ENCODE measurements at regions not wholly inside any gene's neighbourhood (a gene's known extent, or its start where the extent isn't known, plus 50 kb on each side); places are given as distances from the start of the nearest gene placed in this dataset.

DNA sequence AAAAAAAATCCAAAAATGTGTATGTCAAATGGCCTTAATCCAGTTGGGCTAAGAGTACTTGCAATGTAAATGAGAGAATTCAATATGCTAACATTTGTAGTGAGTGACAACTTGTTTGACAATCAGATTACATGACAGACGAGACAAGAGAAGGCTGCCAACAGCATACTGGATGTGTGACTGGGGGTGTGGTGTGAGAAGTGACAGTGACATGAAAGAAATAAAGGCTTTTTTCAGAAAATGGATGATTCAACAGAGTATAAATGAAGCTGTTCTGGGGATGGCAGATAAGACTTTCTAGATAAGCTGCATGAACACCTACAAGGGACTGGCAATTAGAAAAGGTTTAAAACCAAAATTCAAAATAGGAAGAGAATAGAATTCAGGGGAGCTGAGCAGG lies 143.4 kb downstream of the CENPC start:
- TF ChIP-seq CHD2 (IDR thresholded peaks at IDR 0.05; ENCODE audit: low read length, partially characterized antibody) (no peak), FOXM1 (IDR thresholded peaks at IDR 0.05; ENCODE audit: low read depth) (no peak)
- Histone ChIP-seq H3K9ac (no peak overlapping the region), H3K79me2 (ENCODE audit: insufficient read depth) (no peaks in the 10 kb centered on the region), H3K4me1 (ENCODE audit: control insufficient read depth in 1 of 2, insufficient read depth in 2 of 2, low read depth in 1 of 2, low read length in 1 of 2) (no peaks in the 10 kb centered on the region), H4K20me1 (ENCODE audit: insufficient read depth) (no peaks in the 10 kb centered on the region), H3K27ac (ENCODE audit: low read depth in 2 of 2, low read length in 1 of 2) (no peak overlapping the region), H3F3A (replicated peaks; ENCODE audit: insufficient read depth) (no peaks in the 10 kb centered on the region), H3K4me3 (ENCODE audit: low read depth in 2 of 2, low read length in 1 of 2) (no peak overlapping the region), H3K9me3 (no peaks in the 10 kb centered on the region), H3K27me3 (ENCODE audit: insufficient read depth) (no peaks in the 10 kb centered on the region), H2AFZ (ENCODE audit: low read depth) (no peak overlapping the region), H3K36me3 (replicated peaks in 1 of 2; ENCODE audit: control insufficient read depth in 1 of 2, insufficient read depth in 2 of 2, low read length in 1 of 2) (no peaks in the 10 kb centered on the region), H3K4me2 (no peak overlapping the region), H3K9me2 (no peaks in the 10 kb centered on the region)
- CTCF ChIA-PET, result interaction anchor here (1.6 kb wide), 1 partner anchor 9 kb away, joined by 3 read pairs; no protein-coding TSS in a partner anchor
- POLR2A ChIA-PET, result no interaction called here
- WGBS (ENCODE audit: low lambda C conversion rate), result 9% methylated on average over 1 of the region's 1 CpG
- DNase-seq, result no peak

DNA sequence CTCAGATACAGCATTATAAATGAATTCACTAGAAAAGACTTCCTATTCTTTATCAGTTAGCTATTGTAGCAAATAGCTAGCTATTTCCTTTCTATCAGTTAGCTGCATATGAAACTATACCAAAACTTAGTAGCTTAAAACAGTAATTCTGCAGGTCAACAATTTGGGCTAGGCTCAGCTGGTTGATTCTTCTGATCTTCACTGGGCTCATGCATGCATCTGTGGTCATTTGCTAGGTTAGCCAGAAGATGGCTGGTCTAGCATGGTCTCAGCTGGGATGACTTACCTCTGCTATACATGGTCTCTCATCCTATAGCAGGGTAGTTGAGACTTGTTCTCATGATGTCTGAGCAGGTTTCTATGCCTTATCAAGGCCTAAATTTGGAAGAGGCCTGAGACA lies 147.4 kb downstream of the CENPC start:
- Histone ChIP-seq H3K9ac (no peak overlapping the region), H3K4me1 (ENCODE audit: control insufficient read depth in 1 of 2, insufficient read depth in 2 of 2, low read depth in 1 of 2, low read length in 1 of 2) (no peaks in the 10 kb centered on the region), H3K4me2 (no peak overlapping the region), H3K4me3 (ENCODE audit: low read depth in 2 of 2, low read length in 1 of 2) (no peak overlapping the region), H3K9me3 (no peaks in the 10 kb centered on the region), H2AFZ (ENCODE audit: low read depth) (no peak overlapping the region), H3K9me2 (no peaks in the 10 kb centered on the region), H3K79me2 (ENCODE audit: insufficient read depth) (no peaks in the 10 kb centered on the region), H3K36me3 (replicated peaks in 1 of 2; ENCODE audit: control insufficient read depth in 1 of 2, insufficient read depth in 2 of 2, low read length in 1 of 2) (no peaks in the 10 kb centered on the region), H3F3A (replicated peaks; ENCODE audit: insufficient read depth) (no peaks in the 10 kb centered on the region), H3K27ac (ENCODE audit: low read depth in 2 of 2, low read length in 1 of 2) (no peak overlapping the region), H4K20me1 (ENCODE audit: insufficient read depth) (no peaks in the 10 kb centered on the region), H3K27me3 (ENCODE audit: insufficient read depth) (no peaks in the 10 kb centered on the region)
- POLR2A ChIA-PET, result no interaction called here
- DNase-seq, result no peak
- CTCF ChIA-PET, result no interaction called here
- TF ChIP-seq MEF2A (IDR thresholded peaks at IDR 0.05; ENCODE audit: borderline replicate concordance, low read depth) (no peak), NFIC (IDR thresholded peaks at IDR 0.05; ENCODE audit: borderline replicate concordance) (no peak), POLR2AphosphoS5 (IDR thresholded peaks at IDR 0.05; ENCODE audit: low read depth, low read length) (no peak), FOXJ3 (CRISPR knock-in tag; IDR thresholded peaks at IDR 0.05) (no peak)
- TF ChIP-seq, protein P1, sequence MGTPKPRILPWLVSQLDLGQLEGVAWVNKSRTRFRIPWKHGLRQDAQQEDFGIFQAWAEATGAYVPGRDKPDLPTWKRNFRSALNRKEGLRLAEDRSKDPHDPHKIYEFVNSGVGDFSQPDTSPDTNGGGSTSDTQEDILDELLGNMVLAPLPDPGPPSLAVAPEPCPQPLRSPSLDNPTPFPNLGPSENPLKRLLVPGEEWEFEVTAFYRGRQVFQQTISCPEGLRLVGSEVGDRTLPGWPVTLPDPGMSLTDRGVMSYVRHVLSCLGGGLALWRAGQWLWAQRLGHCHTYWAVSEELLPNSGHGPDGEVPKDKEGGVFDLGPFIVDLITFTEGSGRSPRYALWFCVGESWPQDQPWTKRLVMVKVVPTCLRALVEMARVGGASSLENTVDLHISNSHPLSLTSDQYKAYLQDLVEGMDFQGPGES (IDR thresholded peaks at IDR 0.05; ENCODE audit: low read depth, low read length), result no peak

DNA sequence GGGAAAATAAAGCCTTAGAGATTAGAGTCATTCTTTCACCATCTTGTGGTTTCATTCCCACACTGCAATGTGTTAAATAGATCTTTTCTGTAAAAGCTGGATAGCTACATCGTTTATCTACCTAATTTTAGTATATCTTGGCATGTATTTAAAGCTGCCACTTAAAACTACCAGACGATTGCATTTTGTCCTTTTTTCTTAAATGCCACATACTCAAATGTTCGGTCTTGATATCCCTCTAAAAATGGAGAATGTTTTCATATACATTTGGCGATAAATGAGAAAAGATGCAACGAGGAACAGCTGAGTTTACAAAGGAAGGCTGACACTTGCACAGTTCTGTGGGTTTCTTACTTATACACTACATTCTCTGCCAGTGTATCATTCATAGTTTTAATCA lies 148.3 kb downstream of the CENPC start:
- no peak overlapping the region for H2AFZ ChIP-seq (ENCODE audit: low read depth)
- no peaks in the 10 kb centered on the region; the same call in 1 of the 2 replicates for H3K27me3 ChIP-seq (ENCODE audit: insufficient read depth)
- H3F3A ChIP-seq (replicated peaks; ENCODE audit: insufficient read depth), result no peaks in the 10 kb centered on the region
- no peaks in the 10 kb centered on the region for H3K9me3 ChIP-seq
- POLR2A ChIA-PET, result no interaction called here
- CTCF ChIA-PET, result interaction anchor here (1.0 kb wide), 1 partner anchor 14 kb away, joined by 3 read pairs; no protein-coding TSS in a partner anchor
- DNase-seq, result no peak
- H3K36me3 ChIP-seq (replicated peaks in 1 of 2; ENCODE audit: control insufficient read depth in 1 of 2, insufficient read depth in 2 of 2, low read length in 1 of 2), result no peaks in the 10 kb centered on the region
- no peak overlapping the region for H3K27ac ChIP-seq (ENCODE audit: low read depth in 2 of 2, low read length in 1 of 2)
- no peaks in the 10 kb centered on the region for H4K20me1 ChIP-seq (ENCODE audit: insufficient read depth)
- WGBS (ENCODE audit: low lambda C conversion rate), result 3% methylated on average over 5 of the region's 5 CpGs
- no peak overlapping the region for H3K4me2 ChIP-seq
- no peaks in the 10 kb centered on the region for H3K79me2 ChIP-seq (ENCODE audit: insufficient read depth)
- H3K4me1 ChIP-seq (ENCODE audit: control insufficient read depth in 1 of 2, insufficient read depth in 2 of 2, low read depth in 1 of 2, low read length in 1 of 2), result no peaks in the 10 kb centered on the region
- H3K9ac ChIP-seq, result no peak overlapping the region
- no peaks in the 10 kb centered on the region for H3K9me2 ChIP-seq
- no peak for TF ChIP-seq RAD21 (IDR thresholded peaks at IDR 0.05; ENCODE audit: low read length)
- TF ChIP-seq TEAD4 (IDR thresholded peaks at IDR 0.05; ENCODE audit: borderline replicate concordance, insufficient read depth), result no peak
- no peak for TF ChIP-seq ELF1 (IDR thresholded peaks at IDR 0.05)
- no peak for TF ChIP-seq EP300 (IDR thresholded peaks at IDR 0.05; ENCODE audit: borderline replicate concordance in 1 of 2, low read depth in 1 of 2, low read length in 1 of 2)
- no peak for TF ChIP-seq FOXM1 (IDR thresholded peaks at IDR 0.05; ENCODE audit: low read depth)
- TF ChIP-seq MEF2A (IDR thresholded peaks at IDR 0.05; ENCODE audit: borderline replicate concordance, low read depth), result no peak
- TF ChIP-seq EZH2phosphoT487 (IDR thresholded peaks at IDR 0.05; ENCODE audit: borderline replicate concordance, low read depth), result no peak
- TF ChIP-seq, protein P2, sequence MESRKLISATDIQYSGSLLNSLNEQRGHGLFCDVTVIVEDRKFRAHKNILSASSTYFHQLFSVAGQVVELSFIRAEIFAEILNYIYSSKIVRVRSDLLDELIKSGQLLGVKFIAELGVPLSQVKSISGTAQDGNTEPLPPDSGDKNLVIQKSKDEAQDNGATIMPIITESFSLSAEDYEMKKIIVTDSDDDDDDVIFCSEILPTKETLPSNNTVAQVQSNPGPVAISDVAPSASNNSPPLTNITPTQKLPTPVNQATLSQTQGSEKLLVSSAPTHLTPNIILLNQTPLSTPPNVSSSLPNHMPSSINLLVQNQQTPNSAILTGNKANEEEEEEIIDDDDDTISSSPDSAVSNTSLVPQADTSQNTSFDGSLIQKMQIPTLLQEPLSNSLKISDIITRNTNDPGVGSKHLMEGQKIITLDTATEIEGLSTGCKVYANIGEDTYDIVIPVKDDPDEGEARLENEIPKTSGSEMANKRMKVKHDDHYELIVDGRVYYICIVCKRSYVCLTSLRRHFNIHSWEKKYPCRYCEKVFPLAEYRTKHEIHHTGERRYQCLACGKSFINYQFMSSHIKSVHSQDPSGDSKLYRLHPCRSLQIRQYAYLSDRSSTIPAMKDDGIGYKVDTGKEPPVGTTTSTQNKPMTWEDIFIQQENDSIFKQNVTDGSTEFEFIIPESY (IDR thresholded peaks at IDR 0.05; ENCODE audit: borderline replicate concordance, low read depth), result no peak
- no peak for TF ChIP-seq JUND (IDR thresholded peaks at IDR 0.05)
- no peak for TF ChIP-seq GATA2 (CRISPR knock-in tag; IDR thresholded peaks at IDR 0.05)
- TF ChIP-seq RCOR1 (IDR thresholded peaks at IDR 0.05; ENCODE audit: low read length), result no peak
- TF ChIP-seq NRF1 (IDR thresholded peaks at IDR 0.05; ENCODE audit: low read depth, low read length), result no peak
- no peak overlapping the region for H3K4me3 ChIP-seq (ENCODE audit: low read depth in 2 of 2, low read length in 1 of 2)

Measured in SK-N-SH (cell line).